Activated CD4-positive, alpha-beta T cell treated with anti-CD3 and anti-CD28 coated beads, Interleukin-2, amount 50 U/mL, for 16 hours (primary cell): ENCODE measurements at regions not wholly inside any gene's neighbourhood (a gene's known extent, or its start where the extent isn't known, plus 50 kb on each side); places are given as distances from the start of the nearest gene placed in this dataset.

ENCODE experiments used
- DNase-seq: peaks from one replicate; pipeline ENCODE4 v3.0.0-alpha.2; 2020

DNA sequence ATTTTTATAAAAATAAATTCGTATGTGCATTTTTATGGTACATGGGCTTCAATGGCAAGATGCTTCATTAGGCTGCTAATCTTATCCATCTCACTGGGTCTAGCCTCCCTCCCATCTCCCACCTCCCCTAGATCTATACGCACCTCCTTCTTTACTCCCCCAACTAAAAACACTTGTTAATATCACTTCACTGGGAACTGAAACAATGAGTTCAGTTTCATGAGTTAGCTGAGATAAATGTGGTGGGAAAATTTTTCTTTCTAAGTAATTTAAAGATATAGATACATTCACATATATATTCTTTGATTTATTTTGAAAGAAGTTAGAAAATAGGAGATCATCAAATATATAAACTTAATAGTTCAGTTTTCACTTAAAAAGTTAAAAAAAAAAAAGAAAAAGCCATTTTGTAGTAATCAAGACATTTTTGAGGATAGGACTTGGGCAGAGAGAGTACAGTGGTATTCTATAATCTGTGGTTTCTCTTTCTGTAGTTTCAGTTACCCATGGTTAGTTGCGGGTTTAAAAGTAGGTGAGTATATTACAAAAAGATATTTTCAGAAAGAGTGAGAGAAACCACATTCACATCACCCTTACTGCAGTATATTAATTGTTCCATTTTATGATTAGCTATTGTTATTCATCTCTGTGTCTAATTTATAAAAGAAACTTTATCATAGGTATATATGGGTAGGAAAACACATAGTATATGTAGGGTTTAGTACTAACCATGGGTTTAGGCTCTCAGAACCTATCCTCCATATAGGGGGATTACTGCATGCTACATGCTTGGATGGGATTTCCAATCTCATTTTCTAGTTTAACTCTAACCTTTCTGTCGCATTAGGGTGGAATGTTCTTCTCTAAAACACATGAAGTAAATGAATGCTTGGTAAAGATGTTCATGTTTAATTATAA, 316.0 kb upstream of the CBLB start:
- peak; percentile 60 for DNase-seq

- DNase-seq: peak; percentile 38
These were observed 317.1 kb upstream of the CBLB start for GRCh38 chr3:106185949-106186348.

GRCh38 chr3:106190296-106190695, 321.5 kb upstream of the CBLB start:
- no peak for DNase-seq

GRCh38 chr3:106191211-106191610, 322.4 kb upstream of the CBLB start:
- no peak for DNase-seq

DNA sequence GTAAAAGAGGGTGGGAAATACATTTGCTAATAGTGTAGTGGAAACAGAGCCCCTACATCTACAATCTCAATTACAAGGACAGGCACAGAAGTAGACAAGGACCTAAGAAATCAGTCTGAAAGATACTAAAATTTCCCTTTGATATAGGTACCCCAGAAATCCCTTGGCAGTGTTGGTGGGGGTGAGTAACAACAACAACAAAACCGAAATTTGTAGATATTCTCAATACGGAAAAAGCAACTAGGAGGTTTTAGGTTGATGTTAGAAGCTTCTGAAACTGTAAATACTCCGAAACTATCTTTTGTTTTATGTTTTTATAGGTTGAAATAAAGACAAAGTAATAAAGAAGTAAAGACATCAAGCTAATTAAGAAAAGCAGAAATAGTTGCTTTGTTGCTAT, 323.1 kb upstream of the CBLB start:
- no peak for DNase-seq

DNA sequence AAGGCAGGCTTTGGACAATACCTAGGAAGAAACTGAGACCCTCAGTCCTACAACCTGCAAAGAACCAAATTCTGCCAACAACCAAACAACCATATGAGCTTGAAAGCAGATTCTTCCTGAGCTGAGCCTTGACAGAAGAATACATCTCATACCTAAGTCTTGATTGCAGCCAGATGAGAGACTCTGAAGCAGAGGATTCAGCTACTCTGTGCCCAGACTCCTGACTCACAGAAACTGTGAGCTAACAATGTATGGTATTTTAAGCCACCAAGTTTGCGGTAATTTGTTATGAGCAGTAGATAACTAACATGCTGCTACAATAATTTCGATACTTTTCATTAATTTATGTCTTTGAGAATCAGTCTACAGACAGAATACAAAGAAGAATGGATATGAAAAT, 325.1 kb upstream of the CBLB start:
- no peak for DNase-seq

GRCh38 chr3:106194726-106195125, 325.9 kb upstream of the CBLB start:
- no peak for DNase-seq

GRCh38 chr3:106197532-106198194, 328.9 kb upstream of the CBLB start:
- no peak for DNase-seq

- DNase-seq: no peak
These were observed 335.5 kb upstream of the CBLB start for GRCh38 chr3:106204160-106204868.

DNA sequence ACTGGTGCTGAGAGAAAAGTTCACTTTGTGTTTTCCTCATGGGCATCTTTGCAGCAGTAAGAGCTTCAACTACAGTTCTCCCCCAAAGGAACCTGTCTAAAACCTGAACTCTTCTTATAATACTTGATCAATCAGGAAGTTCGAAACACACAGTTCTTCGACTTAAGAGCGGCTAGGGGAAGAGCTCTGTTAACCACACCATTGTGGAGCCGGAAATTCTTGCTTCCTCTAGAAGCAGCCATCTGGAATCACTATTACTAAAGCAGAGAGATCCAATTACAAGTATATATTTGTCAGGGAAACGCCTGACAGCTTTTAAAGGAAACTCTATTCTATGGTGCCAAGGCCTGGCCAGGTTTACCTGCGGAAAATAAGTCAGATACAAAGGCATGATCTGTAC, 337.3 kb upstream of the CBLB start:
- DNase-seq: peak; percentile 74

GRCh38 chr3:106206613-106207012, 337.8 kb upstream of the CBLB start:
- no peak for DNase-seq

GRCh38 chr3:106208251-106208650, 339.4 kb upstream of the CBLB start:
- no peak for DNase-seq

DNA sequence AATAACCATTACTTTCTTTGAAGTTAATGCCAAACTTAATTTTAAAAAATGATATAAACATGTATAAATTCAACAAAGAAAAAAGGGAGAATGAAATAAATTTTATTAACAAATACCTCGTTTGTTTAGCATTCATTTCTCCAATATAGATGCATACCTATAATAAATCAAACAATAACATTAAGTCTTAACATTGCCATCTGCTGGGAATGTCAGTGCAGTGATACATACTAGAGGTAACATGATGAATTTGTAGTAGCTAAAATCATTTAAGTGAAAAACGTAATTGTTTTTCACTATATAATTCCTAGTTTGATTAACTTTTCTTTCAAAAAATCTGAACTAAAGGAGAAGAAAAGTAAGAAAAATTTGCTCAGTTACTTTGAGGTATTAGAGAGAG, 340.2 kb upstream of the CBLB start:
- DNase-seq: no peak

- no peak for DNase-seq
These were observed 340.7 kb upstream of the CBLB start for GRCh38 chr3:106209482-106209881.

DNA sequence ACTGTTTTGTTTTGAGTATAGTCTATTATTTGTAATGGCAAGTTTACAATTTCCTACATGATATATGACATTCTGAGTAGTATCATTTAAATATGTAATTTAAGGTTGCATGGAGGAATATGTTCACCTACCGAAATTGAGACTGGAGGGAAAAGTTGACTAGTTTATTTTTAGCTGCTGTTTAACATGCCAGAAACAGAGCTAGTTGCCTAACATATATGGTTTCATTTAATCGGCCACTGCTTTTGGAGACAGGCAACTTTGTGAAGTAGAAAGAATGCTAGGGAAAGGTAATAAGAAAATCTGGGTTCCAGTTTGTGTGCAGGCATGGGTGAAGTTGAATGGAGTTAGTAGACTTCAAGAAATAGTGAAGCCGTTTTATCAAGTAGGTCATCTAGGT, 342.1 kb upstream of the CBLB start:
- DNase-seq: peak; percentile 39

DNA sequence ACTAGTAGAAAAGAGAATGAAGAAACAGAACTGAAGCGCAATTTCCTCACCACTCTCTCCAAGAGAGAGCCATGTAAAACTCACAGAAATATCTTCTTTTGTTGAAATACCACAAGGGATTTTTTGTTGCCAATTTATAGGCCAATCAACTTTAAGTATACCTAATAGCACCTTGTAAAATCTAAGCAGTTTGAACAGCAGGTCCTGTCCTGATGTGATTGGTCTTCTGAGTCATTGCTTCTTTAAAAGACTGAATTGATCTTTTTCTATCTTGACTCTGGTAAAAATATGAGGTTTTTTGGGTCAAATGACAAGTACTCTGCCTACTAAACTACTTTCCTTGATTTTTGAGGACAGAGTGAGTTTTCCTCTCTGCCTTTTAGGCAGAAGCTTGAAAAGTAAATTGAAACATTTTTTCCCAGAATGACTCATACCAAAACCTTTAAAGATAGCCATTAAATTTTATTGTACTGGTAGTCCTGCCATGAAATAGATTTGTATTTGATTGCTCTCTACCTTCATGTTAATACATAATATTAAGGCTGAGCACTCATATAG, 343.9 kb upstream of the CBLB start:
- DNase-seq: peak; percentile 42

- DNase-seq: no peak
These were observed 345.1 kb upstream of the CBLB start for GRCh38 chr3:106213954-106214353.

GRCh38 chr3:106214641-106215040, 345.8 kb upstream of the CBLB start:
- no peak for DNase-seq

GRCh38 chr3:106215047-106215446, 346.2 kb upstream of the CBLB start:
- DNase-seq: peak; percentile 79

GRCh38 chr3:106217745-106218144, 348.9 kb upstream of the CBLB start:
- no peak for DNase-seq

DNA sequence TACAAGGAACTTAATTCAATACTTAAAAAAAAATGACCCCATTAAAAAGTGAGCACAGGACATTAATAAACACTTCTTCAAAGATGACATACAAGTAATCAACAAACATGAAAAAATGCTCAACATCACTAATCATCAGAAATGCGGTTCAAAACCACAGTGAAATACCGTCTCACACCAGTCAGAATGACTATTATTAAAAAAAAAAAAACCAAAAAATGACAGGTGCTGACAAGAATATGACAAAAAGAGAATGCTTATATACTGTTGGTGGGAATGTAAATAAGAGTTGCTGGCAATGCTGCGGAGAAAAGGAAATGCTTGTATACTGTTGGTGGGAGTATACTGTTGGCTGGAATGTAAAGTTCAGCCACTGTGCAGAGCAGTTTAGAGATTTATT, 358.3 kb upstream of the CBLB start:
- no peak for DNase-seq

DNA sequence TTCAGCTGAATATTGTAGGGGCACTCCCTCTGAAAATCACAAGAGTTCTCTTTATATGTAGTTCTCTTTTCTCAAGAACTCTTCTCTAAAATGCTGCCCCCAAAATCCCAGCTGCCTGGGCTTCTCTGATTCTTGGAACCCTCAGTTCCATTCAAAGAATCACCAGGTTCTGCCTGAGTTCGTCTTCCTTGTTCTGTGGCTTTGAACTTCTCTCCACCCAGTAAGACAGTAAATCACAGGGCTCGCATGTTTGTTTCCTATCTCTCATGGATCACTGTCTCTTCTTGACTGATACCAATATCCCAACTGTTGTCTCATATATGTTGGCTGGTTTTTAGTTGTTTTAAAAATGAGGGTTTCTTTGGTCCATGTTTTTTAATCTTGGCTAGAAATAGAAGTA, 359.5 kb upstream of the CBLB start:
- peak; percentile 40 for DNase-seq

DNA sequence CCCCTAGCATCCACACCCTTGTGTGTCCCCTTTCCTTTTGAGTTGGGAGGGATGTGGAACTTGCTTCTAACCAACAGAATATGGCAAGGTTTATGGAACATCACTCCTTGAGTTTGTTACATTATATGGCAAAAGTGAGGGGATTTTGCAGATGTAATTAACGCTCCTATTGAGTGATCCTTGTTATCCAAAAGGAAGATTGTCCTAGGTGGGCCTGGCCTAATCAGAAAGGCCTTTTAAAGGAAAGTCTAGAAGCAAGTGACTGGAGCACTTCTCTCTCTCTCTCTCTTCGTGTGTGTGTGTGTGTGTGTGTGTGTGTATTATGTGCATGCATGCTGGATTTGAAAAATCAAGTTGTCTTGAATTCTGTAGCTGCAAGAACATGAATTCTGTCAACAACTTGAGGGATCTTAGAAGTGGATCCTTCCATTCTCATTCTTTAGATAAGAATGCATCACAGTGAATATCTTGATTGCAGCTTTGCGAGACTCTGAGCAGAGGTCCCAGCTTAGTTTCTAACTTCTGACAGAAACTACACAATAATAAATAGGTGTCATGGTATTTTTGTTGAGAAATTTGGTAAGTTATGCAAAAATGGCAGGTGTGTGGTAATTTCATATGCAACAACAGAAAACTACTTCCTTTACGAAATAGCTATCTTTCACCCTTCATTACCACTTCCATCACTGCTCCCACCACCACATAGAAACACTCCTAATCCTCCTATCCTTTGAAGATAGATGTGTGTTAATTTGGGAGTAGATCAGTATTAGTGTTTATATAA, 360.9 kb upstream of the CBLB start:
- DNase-seq: no peak
